GM21526 (cell line): ENCODE measurements at regions not wholly inside any gene's neighbourhood (a gene's known extent, or its start where the extent isn't known, plus 50 kb on each side); places are given as distances from the start of the nearest gene placed in this dataset.
"Not testable (repeated sequence)": the region's sequence is repeated elsewhere in the genome, so short reads cannot be mapped to it uniquely, and the experiment has no call there.

Experiments used
- ATAC-seq: cut with Tn5 transposase; IDR thresholded peaks from one replicate; pipeline ENCODE4 v1.9.1; 2021; ENCODE audit warnings: moderate library complexity; ENCODE audit not compliant: unreplicated experiment, low FRiP score

- ATAC-seq, result no peak
Measured at GRCh38 chr13:111491659-111492058, 171.2 kb downstream of the TEX29 start.

GRCh38 chr13:111492341-111492950 lies 172.0 kb downstream of the TEX29 start:
- no peak for ATAC-seq

- no peak for ATAC-seq
Measured at GRCh38 chr13:111492958-111493357, 172.5 kb downstream of the TEX29 start.

GRCh38 chr13:111493468-111493867 lies 173.0 kb downstream of the TEX29 start:
- ATAC-seq, result no peak

GRCh38 chr13:111494641-111495040 lies 174.2 kb downstream of the TEX29 start:
- no peak for ATAC-seq

GRCh38 chr13:111501596-111502535 lies 181.4 kb downstream of the TEX29 start:
- not testable (repeated sequence) for ATAC-seq

- no peak for ATAC-seq
Measured at GRCh38 chr13:111502957-111503356, 182.5 kb downstream of the TEX29 start.

GRCh38 chr13:111503376-111503775 lies 182.9 kb downstream of the TEX29 start:
- ATAC-seq, result no peak

GRCh38 chr13:111503905-111504695 lies 183.7 kb downstream of the TEX29 start:
- ATAC-seq, result no peak

- ATAC-seq, result no peak
Measured at GRCh38 chr13:111505175-111505777, 184.8 kb downstream of the TEX29 start.

- ATAC-seq, result no peak
Measured at GRCh38 chr13:111506125-111506524, 185.7 kb downstream of the TEX29 start.

- no peak for ATAC-seq
Measured at GRCh38 chr13:111506621-111507020, 186.2 kb downstream of the TEX29 start.

GRCh38 chr13:111508164-111508870 lies 187.9 kb downstream of the TEX29 start:
- no peak for ATAC-seq

- no peak for ATAC-seq
Measured at GRCh38 chr13:111508902-111509509, 188.6 kb downstream of the TEX29 start.

GRCh38 chr13:111510502-111511218 lies 190.2 kb downstream of the TEX29 start:
- ATAC-seq, result no peak

GRCh38 chr13:111511219-111511732 lies 190.8 kb downstream of the TEX29 start:
- ATAC-seq, result no peak

- no peak for ATAC-seq
Measured at GRCh38 chr13:111511805-111512504, 191.5 kb downstream of the TEX29 start.

- no peak for ATAC-seq
Measured at GRCh38 chr13:111512707-111513106, 192.3 kb downstream of the TEX29 start.
